IPS-15b (cell line): ENCODE measurements at regions not wholly inside any gene's neighbourhood (a gene's known extent, or its start where the extent isn't known, plus 50 kb on each side); places are given as distances from the start of the nearest gene placed in this dataset.
"Not testable (repeated sequence)": the region's sequence is repeated elsewhere in the genome, so short reads cannot be mapped to it uniquely, and the experiment has no call there.

Experiments used
- H3K27me3 ChIP-seq: one replicate; pipeline ENCODE4 v1.6.1; 2013; ENCODE audit warnings: low read length; ENCODE audit not compliant: control insufficient read depth, insufficient read depth
- H3K36me3 ChIP-seq: one replicate; pipeline ENCODE4 v1.6.1; 2013; ENCODE audit warnings: low read length; ENCODE audit not compliant: control insufficient read depth, insufficient read depth
- H3K4me1 ChIP-seq: one replicate; pipeline ENCODE4 v1.6.1; 2013; ENCODE audit warnings: mild to moderate bottlenecking, low read length; ENCODE audit not compliant: control insufficient read depth, insufficient read depth
- H3K4me3 ChIP-seq: one replicate; pipeline ENCODE4 v1.5.1; 2013; ENCODE audit warnings: low read depth, low read length
- H3K9ac ChIP-seq: one replicate; pipeline ENCODE4 v1.6.1; 2013; ENCODE audit warnings: low read depth, mild to moderate bottlenecking, low read length
- H3K9me3 ChIP-seq: one replicate; pipeline ENCODE4 v1.6.1; 2013; ENCODE audit warnings: mild to moderate bottlenecking, low read length; ENCODE audit not compliant: control insufficient read depth, insufficient read depth

- H3K9ac ChIP-seq, result no peak overlapping the region
- no peaks in the 10 kb centered on the region for H3K4me1 ChIP-seq
- H3K4me3 ChIP-seq, result no peak overlapping the region
Measured at GRCh38 chr1:65535981-65536380, 115.5 kb downstream of the LEPR start.

DNA sequence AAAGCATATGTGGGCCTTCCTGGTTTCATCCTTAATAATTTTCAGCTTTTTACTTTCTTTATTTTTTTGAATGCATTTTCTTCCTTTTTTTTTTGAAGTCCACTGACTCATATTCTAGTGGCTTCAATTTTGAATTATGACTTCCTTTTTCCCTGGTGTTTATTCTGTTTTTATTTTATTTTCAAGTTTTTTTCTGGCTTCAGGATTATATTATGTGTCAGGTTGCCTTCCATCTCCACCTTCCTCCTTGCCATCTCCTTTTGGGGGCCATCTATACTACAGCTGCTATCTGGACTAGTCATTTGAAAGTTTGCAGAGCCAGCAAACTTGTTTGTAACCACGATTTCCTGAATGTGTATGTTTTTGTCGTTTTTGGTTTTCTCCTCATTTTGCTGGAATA, 117.6 kb downstream of the LEPR start:
- H3K9ac ChIP-seq, result no peak overlapping the region
- H3K4me1 ChIP-seq, result no peaks in the 10 kb centered on the region
- no peaks in the 10 kb centered on the region for H3K36me3 ChIP-seq
- H3K4me3 ChIP-seq, result no peak overlapping the region
- H3K9me3 ChIP-seq, result no peaks in the 10 kb centered on the region
- no peaks in the 10 kb centered on the region for H3K27me3 ChIP-seq

More at GRCh38 chr1:65535981-65536380, 115.5 kb downstream of the LEPR start:
- H3K36me3 ChIP-seq, result no peaks in the 10 kb centered on the region
- H3K27me3 ChIP-seq, result no peaks in the 10 kb centered on the region
- H3K9me3 ChIP-seq, result no peaks in the 10 kb centered on the region

DNA sequence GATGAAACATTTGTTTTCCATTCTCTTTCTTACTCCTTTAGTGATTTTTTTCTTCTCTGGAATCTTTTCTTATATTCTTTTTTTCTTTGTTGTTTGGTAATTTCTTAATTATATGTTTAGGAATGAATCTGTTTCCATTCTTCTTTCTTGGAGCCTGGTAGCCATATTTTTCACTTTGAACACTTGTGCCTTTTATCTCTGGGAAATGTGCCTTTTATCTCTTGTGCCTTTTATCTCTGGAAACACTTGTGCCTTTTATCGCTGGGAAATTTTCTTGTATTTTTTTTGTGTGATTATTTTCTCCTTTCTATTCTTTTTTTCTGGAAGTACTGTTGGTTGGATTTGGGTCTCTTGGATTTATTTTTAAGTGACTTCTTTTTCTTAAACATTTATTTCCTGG, 118.2 kb downstream of the LEPR start:
- H3K36me3 ChIP-seq, result no peaks in the 10 kb centered on the region
- H3K27me3 ChIP-seq, result no peaks in the 10 kb centered on the region
- no peak overlapping the region for H3K4me3 ChIP-seq
- H3K9me3 ChIP-seq, result no peaks in the 10 kb centered on the region
- H3K9ac ChIP-seq, result no peak overlapping the region
- H3K4me1 ChIP-seq, result no peaks in the 10 kb centered on the region

DNA sequence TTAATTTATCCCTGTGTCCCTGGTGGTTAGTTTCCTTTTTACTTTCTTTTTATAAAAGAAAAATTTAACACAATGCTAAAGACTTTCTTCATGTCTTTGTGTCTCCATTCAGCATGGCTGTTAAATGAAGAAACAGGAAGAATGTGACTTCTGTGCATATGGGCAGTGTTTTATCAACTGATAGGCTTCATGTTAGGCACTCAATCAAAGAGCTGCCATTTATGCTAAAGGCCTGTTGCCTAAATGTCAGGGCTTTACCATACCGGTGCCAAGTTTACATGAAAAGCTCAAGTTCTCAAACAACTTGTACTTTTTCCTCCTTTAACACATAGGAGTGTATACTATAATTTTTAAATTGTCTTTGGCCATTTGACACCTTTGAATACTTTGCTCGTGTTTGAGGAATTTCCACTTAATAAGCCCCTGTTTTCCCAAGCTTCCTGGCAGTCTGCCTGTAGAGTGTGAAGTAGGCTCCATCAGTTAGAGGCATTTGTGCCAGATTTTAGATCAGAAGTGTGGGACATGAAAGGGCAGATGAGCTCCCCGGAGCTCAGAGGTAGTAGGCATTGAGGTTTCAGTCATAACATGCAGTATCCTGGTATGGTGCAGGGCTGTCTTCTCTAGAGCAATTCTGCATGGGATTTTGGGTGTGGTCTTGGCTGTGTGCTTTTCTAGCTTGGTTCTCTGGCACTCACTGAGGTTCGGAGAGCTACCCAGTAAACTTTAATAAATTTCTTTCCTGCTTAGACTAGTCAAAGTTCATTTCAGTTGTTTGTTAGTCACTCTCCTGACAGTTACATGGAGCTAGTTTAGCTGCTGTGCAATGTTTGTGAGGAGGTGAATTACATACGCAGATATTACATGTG, 119.0 kb downstream of the LEPR start:
- Histone ChIP-seq H3K27me3 (no peaks in the 10 kb centered on the region), H3K4me3 (no peak overlapping the region), H3K36me3 (no peaks in the 10 kb centered on the region), H3K9me3 (no peaks in the 10 kb centered on the region), H3K4me1 (no peaks in the 10 kb centered on the region), H3K9ac (no peak overlapping the region)

DNA sequence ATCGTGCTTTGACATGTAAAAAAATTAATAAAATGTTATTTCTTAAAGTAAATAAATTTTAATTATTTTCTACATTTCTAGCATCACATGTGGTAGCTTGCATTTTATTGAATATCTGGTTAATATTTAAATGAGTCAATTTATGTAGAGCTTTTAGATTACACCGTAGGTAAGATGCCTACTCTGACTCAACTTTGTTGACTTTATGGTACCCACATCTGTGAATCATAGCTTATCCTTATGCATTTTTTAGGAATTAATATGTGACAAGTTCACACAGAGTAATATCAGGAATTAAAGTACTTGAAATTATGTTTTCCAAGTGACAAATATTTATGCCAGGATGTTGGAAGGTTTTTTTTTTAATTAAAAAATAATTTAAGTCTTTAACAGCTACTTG, 120.7 kb downstream of the LEPR start:
- Histone ChIP-seq H3K4me1 (no peaks in the 10 kb centered on the region), H3K9ac (no peak overlapping the region), H3K27me3 (no peaks in the 10 kb centered on the region), H3K36me3 (no peaks in the 10 kb centered on the region), H3K9me3 (no peaks in the 10 kb centered on the region), H3K4me3 (no peak overlapping the region)

DNA sequence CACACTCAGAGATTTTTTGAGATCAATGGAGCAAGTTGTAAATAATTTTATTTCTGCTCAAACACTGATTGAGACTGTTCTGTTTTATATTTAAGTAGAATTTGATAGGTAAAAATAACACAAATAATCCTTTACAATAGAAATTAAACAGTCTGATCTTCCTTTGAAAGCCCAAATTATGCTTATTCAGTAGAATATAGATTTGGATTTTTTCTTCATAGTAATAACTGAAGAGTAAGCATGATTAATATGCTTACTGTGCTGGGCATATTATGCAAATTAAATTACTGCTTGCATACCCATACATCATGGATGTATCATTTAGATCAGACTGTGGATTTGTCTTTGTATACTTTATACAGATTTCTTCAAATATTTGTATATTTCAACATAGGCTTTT, 121.4 kb downstream of the LEPR start:
- Histone ChIP-seq H3K27me3 (no peaks in the 10 kb centered on the region), H3K4me1 (no peaks in the 10 kb centered on the region), H3K9me3 (no peaks in the 10 kb centered on the region), H3K36me3 (no peaks in the 10 kb centered on the region), H3K9ac (no peak overlapping the region), H3K4me3 (no peak overlapping the region)

- H3K4me3 ChIP-seq, H3K9ac ChIP-seq, H3K36me3 ChIP-seq, H3K4me1 ChIP-seq, H3K27me3 ChIP-seq, H3K9me3 ChIP-seq: not testable (repeated sequence)
Measured at GRCh38 chr1:65542592-65542991, 122.1 kb downstream of the LEPR start.

- H3K4me3 ChIP-seq, result peak overlapping the region; percentile 60
- H3K27me3 ChIP-seq, H3K36me3 ChIP-seq, H3K9me3 ChIP-seq, H3K9ac ChIP-seq, H3K4me1 ChIP-seq: not testable (repeated sequence)
Measured at GRCh38 chr1:65550306-65551010, 130.0 kb downstream of the LEPR start.

DNA sequence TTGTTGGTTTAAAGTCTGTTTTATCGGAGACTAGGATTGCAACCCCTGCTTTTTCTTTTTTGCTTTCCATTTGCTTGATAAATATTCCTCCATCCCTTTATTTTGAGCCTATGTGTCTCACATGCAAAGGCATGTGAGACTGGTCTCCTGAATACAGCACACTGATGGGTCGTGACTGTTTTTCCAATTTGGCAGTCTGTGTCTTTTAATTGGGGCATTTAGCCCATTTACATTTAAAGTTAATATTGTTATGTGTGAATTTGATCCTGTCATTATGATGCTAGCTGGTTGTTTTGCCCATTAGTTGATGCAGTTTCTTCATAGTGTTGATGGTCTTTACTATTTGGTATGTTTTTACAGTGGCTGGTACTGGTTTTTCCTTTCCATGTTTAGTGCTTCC, 132.0 kb downstream of the LEPR start:
- not testable (repeated sequence) for H3K4me3 ChIP-seq, H3K36me3 ChIP-seq, H3K27me3 ChIP-seq, H3K9ac ChIP-seq, H3K4me1 ChIP-seq, H3K9me3 ChIP-seq

DNA sequence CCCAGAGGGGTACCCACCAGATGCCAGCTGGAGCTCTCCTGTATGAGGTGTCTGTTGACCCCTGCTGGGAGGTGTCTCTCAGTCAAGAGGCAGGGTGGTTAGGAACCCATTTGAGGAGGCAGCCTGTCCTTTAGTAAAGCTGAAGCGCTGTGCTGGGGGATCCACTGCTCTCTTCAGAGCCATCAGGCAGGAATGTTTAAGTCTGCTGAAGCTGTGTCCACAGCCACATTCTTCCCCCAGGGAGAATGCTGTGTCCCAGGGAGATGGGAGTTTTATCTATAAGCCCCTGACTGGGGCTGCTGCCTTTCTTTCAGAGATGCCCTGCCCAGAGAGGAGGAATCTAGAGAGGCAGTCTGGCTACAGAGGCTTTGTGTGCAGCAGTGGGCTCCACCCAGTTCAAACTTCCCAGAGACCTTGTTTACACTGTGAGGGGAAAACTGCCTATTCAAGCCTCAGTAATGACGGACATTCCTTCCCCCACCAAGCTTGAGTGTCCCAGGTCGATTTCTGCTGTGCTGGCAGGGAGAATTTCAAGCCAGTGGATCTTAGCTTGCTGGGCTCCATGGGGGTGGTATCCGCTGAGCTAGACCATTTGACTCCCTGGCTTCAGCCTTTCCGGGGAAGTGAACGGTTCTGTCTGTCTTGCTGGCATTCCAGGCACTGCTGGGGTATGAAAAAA, 133.8 kb downstream of the LEPR start:
- H3K4me3 ChIP-seq, H3K9ac ChIP-seq, H3K36me3 ChIP-seq, H3K9me3 ChIP-seq, H3K4me1 ChIP-seq, H3K27me3 ChIP-seq: not testable (repeated sequence)

GRCh38 chr1:65554829-65555228, 134.4 kb downstream of the LEPR start:
- Histone ChIP-seq H3K27me3 (no peaks in the 10 kb centered on the region), H3K4me3 (no peak overlapping the region), H3K4me1 (peaks cover 5% of the 10 kb centered on the region), H3K36me3 (no peaks in the 10 kb centered on the region), H3K9ac (no peak overlapping the region), H3K9me3 (no peaks in the 10 kb centered on the region)

GRCh38 chr1:65558215-65558614, 137.7 kb downstream of the LEPR start:
- H3K4me1 ChIP-seq, result peaks cover 5% of the 10 kb centered on the region
- H3K27me3 ChIP-seq, result no peaks in the 10 kb centered on the region
- H3K9ac ChIP-seq, result no peak overlapping the region
- H3K36me3 ChIP-seq, result no peaks in the 10 kb centered on the region
- no peak overlapping the region for H3K4me3 ChIP-seq
- H3K9me3 ChIP-seq, result no peaks in the 10 kb centered on the region
